ENCODE measurements at regions not wholly inside any gene's neighbourhood (a gene's known extent, or its start where the extent isn't known, plus 50 kb on each side); places are given as distances from the start of the nearest gene placed in this dataset.
"Not testable (repeated sequence)": the region's sequence is repeated elsewhere in the genome, so short reads cannot be mapped to it uniquely, and the experiment has no call there.

DNA sequence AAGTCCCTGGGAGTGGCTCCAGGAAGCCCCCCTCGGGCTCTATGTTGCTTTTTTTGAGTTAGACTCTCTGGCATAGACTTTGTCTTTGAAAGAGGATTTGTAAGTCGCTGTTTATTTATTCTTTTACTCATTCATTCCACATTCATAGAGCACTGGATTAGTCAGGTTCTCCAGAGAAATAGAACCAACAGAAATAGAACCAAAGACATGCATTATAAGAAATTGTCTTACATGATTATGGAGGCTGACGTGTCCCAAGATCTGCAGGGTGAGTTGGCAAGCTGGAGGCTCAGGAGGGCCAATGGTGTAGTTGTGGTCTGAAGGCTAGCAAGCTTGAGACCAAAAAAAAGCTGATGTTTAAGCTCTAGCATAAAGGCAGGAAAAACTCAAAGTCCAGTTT is 98.3 kb upstream of the CHD6 start:
- DNase-seq, result peak; percentile 28

DNA sequence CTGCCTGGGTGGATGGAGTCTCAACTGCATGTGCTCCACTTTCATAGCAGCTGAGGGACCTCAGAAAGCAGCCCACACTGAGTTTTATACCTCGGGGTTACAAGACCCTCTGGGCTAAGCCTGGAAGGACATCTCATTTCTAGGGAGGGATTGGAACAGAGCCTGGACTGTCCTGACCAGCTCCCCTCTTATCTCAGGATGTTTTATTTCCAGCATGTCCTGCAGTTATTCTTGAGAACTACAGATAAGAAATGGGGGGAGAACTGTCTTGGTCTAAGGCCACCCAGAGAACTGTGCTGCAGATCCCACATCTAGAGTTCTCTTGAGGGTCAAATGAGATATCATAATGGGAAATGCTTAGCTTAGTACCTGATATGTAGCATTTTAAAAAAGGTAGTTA is 97.3 kb upstream of the CHD6 start:
- no peak for DNase-seq

DNA sequence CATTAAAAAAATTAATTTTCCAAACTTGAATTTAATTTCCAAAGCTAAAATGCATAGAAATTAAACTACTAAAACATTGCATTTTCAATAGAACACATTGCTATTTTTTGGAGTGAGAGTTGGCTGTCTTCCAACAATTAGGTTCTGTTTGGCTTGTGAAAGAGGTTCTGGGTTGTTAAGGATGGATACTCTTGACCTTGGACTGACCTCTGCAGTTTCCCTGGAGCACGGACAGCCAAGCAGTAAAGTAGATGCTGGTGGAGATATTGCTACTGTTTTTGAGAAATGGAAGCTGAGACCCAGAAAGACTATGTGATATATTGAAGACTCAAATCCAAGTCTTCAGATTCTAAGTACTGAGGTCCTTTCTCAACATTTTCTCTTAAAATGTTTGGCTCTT is 95.9 kb upstream of the CHD6 start:
- no peak for DNase-seq

DNA sequence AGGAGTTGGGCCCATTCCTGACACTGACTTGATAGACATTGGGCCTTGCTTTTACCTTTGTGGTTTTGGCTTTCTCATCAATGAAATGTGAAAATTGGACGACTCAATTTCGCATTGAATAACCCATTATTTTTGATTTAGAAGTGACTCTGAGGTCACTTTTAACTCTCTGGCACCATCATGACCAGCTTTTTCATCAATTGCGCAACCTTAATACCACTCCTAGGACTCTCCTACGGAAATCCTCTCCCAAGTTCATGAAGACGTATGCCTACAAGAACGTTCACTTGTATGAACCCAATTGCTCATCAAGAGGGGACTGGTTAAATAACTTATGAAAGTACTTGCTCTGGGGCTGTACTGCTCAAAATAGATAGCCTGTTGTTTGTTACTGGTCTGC is 86.7 kb upstream of the CHD6 start:
- no peak for DNase-seq

DNA sequence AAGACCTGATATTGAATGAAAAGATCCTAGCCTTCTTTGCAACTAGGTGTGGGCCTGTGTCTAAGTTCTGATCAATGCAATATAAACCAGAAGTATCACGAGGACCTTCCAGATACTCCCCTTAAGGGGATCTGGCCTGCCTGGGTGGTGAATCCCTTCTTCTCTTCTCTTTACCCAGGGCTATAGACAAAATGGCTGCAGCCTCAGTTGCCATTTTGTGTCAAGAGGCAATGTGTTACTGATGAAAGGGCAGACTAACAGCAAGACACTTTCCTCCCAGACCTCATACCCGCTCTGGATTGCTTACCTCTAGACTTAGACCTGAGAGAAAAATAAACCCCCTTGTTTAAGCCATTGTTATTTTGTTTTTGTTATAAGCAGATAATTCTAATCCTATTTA is 84.5 kb upstream of the CHD6 start:
- no peak for DNase-seq

DNA sequence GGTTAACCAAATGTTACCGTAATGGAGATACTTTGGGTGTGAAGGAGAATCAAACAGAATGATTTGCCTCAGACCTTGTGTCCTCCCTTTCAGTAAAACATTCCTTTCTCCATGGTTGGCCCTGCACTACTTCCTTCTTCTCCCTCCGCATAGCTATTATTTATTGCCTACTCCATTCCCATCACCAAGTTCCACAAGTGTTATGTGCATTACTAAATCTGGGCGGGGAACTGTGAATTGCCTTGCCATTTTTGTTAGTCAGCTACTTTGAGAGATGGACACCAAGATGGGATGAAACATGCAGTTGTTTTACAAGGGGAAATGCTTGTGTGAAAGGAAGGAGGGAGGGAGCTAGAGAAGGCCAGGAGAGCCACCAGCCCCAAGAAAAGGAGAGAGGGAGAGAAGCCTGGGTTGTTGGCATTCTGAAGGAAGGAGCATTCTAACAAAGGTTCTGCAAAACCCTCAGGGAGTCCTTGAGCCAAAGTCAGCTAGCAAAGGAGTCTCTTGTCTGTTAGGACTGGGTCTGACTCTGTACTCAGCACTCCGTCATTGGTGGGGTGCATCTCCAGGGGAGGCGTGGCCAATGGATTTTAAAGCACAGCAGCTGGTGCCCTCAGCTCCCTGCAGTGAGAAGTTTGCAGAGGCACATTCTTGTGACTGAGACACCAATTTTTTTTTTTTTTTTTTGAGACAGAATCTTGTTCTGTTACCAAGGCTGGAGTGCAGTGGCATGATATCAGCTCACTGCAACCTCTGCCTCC is 83.6 kb upstream of the CHD6 start:
- no peak for DNase-seq

DNA sequence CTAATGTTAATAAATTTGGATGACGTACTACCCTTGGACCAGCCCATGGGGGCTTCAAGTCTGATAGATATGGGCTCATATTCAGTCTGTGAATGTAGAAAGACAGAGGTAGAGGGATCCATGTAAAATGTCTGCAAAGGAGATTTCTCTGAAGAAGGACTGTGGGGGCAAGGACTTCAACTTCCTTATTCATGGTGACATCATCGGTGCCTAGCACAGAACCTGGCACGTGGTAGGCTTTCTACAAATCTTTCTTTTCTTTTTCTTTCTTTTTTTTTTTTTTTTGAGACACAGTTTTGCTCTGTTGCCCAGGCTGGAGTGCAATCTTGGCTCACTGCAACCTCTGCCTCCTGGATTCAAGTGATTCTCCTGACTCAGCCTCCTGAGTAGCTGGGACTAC is 81.5 kb upstream of the CHD6 start:
- DNase-seq, result not testable (repeated sequence)

DNA sequence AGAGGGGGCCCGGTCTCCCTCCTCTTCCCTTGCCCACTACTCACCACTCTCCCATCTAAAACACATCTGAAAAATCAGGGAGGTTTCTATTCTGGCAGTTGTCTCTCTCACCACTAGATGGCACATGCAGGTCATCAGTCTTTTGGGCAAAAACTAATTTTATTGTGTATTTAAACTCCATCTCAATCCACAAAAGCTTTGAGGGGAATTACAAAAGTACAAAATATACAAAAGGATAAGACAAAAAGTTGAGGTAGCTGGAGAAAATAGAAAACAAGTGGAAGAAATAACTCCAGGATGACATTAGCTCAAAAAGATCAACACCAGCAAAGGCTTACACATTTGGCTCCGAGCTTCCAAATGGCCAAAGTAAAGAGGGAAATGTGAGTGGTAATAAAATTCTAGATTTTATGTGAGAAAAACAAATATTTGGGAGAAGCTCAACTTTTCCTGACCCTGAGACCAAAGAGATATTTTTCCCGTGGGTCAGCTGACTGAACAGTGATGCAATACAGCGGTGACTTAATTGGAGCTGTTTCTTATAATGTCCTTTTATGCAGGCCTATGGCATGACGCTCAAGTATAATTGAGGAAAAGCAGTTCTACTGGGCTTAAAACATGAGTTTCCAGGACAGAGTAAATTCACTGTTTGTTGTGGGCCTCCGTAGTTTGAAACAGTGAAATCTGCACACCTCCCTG is 79.8 kb upstream of the CHD6 start:
- peak; percentile 42 for DNase-seq

DNA sequence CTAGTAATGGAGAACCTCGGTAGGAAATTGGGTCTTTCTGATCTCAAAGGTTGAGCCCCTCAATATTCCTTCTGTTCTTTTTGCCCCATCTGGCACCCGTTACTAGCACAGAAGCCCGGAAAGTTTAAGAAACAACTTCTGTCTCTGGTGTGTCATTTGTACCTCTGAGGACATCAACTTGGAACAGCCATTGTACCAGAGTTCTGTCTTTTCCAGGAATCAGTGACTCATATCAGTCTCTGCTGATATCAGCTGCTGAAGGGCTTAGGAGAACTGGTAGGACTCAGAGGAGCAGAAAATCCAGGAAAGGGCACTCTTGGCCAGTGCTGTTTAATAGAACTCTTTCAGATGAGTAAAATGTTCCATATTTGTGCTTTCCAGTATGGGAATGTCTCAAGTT is 78.3 kb upstream of the CHD6 start:
- DNase-seq, result no peak

DNA sequence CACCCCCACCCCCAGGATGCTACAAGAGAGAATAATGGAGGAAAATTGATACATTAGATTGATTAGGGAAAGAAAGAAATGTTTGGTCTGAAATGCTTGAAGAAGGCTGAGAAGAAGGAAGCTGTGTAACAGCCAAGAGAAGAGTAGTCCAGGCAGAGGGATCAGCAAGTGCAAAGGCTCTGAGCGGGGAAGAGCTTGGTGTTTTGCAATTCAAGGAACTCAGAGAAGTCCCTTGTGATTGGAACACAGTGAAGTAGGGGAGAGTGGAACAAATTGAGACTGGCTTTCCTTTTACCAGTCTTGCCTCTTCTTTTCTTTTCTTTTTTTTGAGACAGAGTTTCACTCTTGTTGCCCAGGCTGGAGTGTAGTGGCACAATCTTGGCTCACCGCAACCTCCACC is 76.6 kb upstream of the CHD6 start:
- DNase-seq, result no peak

DNA sequence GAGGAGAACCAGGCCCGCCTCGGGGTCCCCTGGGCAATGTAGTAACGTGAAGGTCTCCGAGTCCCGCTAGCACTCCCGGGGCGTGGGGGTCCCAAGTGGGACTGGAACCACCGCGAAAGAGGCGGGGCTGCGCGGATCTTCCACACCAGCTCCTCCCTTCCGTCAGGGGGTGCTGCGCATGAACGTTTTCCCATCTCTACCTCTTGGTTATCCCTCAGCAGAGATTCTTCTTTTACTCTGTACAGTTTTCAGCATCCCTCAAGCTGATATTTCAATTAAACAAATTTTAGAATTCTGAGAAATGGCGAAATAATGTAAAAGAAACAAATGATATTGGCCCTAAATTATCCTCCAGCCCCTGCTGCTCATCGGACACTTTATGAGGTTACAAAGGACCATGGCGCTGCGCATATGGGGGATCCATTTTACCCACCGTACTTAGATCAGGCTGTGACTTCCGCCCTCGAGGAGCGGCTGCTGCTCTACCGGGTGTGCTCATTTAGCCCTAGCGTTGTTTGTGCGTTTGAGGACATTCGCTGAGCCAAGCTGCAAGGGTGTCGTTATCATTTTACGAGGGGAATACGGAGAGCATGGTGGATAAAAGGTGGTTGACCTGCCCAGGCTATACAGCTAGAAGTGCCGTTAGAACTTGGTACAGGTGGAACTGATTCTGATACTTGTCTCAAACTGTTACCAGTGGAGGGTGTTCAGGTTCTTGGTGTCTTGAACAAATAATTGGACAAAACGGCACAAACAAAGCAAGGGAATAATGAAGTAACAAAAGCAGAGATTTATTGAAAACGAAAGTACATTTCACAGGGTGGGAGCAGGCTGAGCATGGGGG is 75.2 kb upstream of the CHD6 start:
- DNase-seq, result peak; percentile 87

DNA sequence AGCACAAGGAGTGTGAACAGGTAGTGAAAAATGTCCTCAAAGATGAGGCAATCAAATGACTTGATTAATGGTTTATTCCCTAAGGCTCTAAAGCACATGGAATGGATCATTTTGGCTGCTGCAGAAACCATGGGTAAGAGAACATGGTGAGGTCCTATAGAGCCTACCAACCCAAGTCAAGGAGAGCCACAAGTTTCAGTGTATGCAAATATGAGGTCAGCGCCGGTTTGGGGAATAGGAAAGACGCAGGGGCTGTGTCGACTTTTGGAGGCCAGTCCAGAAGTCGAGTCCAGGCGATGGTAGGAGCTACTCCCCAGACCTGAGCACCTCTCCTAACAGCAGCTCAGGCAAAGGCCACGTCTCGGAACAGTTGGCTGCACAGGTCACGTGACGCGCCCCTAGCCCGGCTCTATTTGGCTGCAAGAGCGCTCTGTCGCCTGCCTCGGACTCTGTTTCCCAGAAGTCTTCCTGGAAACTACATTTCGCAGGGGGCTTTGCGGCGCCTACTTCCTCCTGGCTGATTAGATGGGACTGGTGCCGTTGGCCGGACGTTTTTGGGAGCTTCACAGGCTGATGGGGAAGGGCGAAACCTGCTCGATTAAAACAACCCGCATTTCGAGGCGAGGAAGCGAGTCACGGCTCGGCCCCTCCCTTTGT is 74.4 kb upstream of the CHD6 start:
- peak; percentile 66 for DNase-seq

DNA sequence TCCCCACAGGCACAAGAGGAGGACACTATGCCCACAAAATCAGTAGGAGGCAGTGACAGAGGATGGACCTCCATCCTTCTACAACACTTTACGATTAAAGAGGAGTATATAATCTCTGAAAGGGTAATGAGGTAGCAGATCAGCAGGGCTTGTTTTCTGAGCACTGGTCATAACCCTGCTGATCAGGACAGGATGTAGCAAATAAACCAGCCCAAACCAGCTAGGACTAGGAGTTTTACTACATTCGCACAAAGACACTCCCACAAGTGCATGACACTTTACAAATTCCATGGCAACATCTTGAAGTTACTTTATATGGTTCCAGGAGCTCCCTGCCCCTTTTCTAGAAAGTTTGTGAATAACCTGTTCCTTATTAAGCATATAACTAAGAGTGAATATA is 73.3 kb upstream of the CHD6 start:
- DNase-seq, result no peak

DNA sequence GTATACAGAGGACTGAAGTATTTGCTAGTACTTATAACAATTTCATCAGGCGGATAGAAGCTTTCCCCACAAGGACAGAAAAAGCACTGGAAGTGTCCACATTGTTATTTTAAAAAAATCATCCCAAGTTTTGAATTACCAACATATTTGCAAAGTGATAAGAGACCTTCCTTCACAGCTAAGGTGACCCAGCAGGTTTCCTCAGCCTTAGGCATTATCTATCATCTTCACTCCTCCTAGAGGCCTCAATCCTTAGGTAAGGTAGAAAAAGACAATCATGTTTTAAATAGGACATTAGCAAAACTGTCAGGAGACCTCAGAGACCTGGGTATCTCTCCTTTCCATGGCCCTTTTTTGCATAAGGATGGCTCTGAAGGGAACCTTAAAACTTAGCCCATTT is 72.5 kb upstream of the CHD6 start:
- DNase-seq, result no peak

DNA sequence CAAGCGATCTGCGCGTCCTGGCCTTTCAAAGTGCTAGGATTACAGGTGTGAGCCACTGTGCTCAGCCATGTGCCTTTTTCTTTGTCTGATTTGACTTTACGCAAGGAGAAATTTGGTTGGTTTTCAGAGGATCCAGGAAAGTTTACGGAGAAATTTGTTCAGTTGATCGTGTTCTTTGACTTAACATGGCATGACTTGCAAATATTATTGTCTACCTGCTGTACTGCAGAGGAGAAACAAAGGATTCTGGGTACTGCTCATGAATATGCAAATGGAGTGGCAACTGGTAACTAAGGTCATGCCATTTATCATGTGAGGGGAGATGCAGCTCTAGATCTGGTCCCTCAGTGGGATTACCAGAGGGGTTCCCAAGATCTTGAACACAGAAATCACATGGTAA is 68.8 kb upstream of the CHD6 start:
- no peak for DNase-seq

DNA sequence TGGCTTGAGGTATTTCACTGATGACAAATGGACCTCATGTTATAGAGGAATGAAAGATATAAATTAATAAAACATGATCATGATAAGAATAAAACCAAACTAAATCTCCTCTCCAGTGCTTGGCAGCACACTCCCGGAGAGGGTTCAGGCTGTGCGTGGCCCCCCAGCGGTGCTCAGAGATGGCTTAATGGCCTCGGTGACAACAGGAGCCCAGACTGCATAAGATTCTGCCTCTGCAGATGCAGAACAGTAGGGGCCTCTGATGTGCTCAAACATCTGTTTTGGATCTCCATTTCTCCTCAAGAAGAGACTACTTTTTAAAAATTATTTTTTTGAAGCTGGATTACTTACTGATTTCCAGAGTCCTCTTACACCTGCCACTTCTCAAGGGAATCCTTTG is 67.0 kb upstream of the CHD6 start:
- DNase-seq, result not testable (repeated sequence)

DNA sequence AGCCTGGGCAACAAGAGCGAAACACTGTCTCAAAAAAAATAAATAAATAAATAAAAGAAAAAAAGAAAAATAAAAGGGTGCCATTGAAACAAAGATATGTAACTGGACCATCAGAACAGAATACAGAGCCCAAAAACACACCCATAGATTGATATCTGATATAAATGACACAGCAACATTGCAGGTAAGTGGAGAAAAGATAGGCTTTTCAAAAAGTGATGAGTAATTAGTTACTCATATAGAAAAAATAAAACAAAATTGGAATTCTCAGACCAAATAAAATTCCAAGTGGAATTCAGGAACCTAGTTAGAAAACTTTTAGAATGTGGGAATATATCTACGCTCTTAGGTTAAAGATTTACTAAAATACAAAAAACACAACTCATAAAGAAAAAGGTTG is 60.6 kb upstream of the CHD6 start:
- DNase-seq, result no peak

DNA sequence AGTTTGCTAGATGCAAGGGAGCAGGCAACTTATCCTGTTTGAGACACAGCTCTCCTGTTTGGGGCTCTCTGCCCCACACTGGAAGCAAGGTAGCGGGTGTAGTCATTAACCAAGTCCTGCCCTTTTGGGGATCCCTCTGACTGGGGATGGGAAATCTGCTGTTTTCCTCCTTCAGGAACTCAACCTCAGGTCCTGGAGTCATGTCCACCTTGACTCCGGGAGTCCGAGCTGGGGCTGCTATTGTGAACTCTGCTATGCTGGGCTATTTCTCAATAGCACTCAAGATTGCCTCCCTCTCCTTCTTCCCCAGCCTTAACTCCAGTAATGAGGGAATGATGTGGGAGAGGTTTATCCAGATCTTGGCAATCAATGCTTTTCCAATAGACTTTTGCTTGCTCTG is 54.1 kb upstream of the CHD6 start:
- DNase-seq, result no peak

DNA sequence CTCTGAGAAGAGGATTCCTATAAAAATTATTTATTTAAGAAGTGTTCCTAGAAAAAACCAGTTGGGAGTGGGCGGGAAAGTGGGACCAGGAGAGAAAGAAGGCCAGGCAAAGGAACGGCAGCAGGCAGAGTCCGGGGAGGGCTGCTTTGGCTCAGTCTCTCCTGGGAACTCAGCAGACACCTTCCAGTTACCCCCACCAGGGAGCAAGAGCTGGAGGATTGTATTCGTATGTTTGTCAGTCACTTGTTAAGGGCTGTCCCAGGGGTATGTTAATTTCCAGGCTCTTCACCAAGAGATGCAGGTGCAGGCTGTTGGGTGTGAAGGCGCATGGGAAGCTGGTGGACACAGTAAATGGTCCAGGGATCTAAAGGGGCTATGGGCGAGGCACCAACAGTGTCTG is 53.0 kb upstream of the CHD6 start:
- no peak for DNase-seq

DNA sequence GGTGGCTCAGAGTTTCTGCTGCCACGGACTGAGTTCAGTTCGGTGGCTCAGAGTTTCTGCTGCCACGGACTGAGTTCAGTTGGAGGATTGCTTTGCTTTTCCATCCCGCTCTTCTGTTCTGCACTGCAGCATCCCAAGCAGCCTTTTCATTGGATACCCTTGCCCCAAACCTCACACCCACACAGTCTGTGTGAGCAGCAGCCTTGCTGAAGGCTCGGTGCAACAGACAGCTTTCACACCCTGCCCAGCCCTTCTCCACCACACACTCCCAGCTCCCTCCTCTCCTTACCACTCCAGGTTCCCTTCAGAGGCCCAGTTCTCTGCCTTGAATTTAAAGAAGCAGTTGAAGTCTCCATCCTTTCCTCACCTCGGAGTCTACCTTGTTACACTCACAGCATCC is 52.5 kb upstream of the CHD6 start:
- no peak for DNase-seq

DNA sequence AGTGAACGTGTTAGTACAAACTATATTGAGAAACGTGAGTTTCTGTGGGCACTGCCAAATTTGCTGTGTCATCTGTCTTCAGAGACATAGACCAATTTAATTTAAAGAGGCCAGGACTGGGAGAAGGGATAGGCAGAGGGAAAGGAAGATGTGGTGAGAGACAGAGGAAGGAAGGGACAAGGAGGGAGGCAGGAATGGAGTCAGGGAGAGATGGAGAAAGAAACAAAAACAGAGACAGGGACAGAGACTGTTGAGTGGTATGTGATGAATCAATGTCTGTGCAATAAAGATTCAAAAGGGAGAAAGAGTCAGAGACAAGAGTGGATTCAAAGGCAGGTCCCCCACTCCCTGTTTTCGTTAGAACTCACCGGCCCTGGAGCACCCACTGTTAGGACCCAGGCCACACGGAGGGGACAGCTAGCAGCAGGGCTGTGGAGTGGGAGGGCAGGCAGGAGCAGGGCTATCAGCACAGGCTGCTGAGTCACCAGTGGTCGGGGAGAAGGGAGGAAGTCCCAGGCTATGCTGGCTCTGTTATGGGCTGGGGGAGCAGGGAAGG is 51.6 kb upstream of the CHD6 start:
- no peak for DNase-seq

DNA sequence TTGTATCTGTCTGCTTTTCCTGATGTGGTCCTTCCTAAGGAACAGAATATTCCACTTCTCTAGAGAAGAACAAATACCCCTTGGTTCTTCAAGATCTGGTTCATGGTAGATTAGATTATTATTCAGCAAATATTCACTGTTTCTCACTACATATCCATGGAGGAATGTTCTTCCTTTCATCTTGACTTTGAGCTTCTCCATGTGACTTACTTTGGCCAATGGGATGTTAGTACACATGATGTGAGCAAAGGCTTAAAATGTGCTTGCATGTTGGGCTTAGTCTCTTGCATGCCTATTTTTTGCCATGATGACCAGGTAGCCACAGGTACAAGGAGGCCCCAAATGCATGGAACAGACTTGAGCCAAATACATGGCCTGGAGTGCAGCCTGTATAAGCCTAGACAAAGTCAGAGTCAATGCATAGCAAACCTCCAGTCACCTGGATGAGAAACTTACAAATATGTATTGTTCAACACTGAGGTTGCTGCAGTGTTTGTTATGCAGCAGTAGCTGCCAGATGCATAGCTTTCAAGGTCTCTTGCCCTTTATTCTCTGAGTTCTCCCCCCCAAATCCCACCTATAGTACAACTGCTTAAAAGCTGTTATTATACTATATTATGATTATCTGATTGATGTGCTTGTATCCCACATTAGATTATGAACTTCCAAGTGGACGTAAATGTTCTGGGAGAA is 50.0 kb upstream of the CHD6 start:
- DNase-seq, result no peak
